KMS-11 (cell line): ENCODE measurements at regions not wholly inside any gene's neighbourhood (a gene's known extent, or its start where the extent isn't known, plus 50 kb on each side); places are given as distances from the start of the nearest gene placed in this dataset.

Experiments
- H2AFZ ChIP-seq: fragments of 200-600 bp; sonication (generic); 2 replicates; pipeline ENCODE4 v1.6.1; 2016; ENCODE audit warnings: antibody characterized with exemption, mixed run types, low read depth
- H3K27ac ChIP-seq: fragments of 200-600 bp; sonication (generic); 2 replicates; pipeline ENCODE4 v1.6.1; 2016; ENCODE audit warnings: mild to moderate bottlenecking, mixed run types
- H3K27me3 ChIP-seq: fragments of 200-600 bp; sonication (generic); 2 replicates; pipeline ENCODE4 v1.6.1; 2017; ENCODE audit warnings: mild to moderate bottlenecking, low read depth, mixed run types, moderate library complexity; ENCODE audit not compliant: insufficient read depth
- H3K36me3 ChIP-seq: fragments of 200-600 bp; sonication (generic); 2 replicates; pipeline ENCODE4 v1.6.1; 2017; ENCODE audit warnings: mild to moderate bottlenecking, mixed run types; ENCODE audit not compliant: insufficient read depth
- H3K4me1 ChIP-seq: fragments of 200-600 bp; sonication (generic); 2 replicates; pipeline ENCODE4 v1.6.1; 2016; ENCODE audit warnings: mild to moderate bottlenecking, low read depth, mixed run types; ENCODE audit not compliant: poor library complexity, severe bottlenecking
- H3K4me2 ChIP-seq: fragments of 200-600 bp; sonication (generic); 2 replicates; pipeline ENCODE4 v1.7.0; 2016; ENCODE audit warnings: mild to moderate bottlenecking, mixed run types
- H3K4me3 ChIP-seq: fragments of 200-600 bp; sonication (generic); IDR thresholded peaks from 2 replicates; pipeline ENCODE4 v1.6.1; 2017; ENCODE audit warnings: low read depth, low read length, mixed read lengths; ENCODE audit not compliant: insufficient read depth
- H3K79me2 ChIP-seq: fragments of 200-600 bp; sonication (generic); 2 replicates; pipeline ENCODE4 v1.6.1; 2016; ENCODE audit warnings: low read depth, mixed run types; ENCODE audit not compliant: insufficient read depth
- H3K9ac ChIP-seq: fragments of 200-600 bp; sonication (generic); 2 replicates; pipeline ENCODE4 v1.6.1; 2016; ENCODE audit warnings: mild to moderate bottlenecking, mixed run types
- H4K20me1 ChIP-seq: fragments of 200-600 bp; sonication (generic); 2 replicates; pipeline ENCODE4 v1.6.1; 2016; ENCODE audit warnings: mild to moderate bottlenecking, mixed run types; ENCODE audit not compliant: insufficient read depth
- CTCF ChIP-seq: fragments of 200-600 bp; sonication (generic); conservative IDR thresholded peaks from 2 replicates; pipeline ENCODE4 v1.6.1; 2017; ENCODE audit warnings: low read depth, mild to moderate bottlenecking, antibody characterized with exemption, low read length, moderate library complexity, mixed read lengths

DNA sequence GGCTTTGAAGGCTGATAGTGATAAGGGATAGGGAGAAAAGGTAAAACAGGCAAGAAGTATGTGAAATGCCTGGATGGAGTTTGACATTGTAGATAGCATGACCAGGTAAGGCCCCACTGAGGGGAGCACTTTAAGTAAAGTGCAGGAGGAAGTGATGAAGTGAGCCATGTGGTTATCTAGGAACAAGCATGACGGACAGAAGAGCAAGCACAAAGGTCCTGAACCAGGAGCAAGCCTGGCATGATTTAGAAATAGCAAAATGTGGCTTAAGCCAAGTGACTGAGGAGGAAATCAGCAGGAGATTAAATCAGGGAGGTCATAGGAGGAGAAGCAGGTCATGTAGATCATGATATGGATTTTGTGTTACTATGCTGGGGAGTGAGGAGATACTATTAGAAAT, 129.2 kb downstream of the GLUL start:
- H4K20me1 ChIP-seq = no peaks in the 10 kb centered on the region
- no peaks in the 10 kb centered on the region for H3K79me2 ChIP-seq
- TF ChIP-seq CTCF = no peak
- H3K36me3 ChIP-seq = no peaks in the 10 kb centered on the region
- H2AFZ ChIP-seq = 0 out of 2 replicates have a peak overlapping the region, but pooled peaks have one; percentile 1
- peak overlapping the region; percentile 86; the same call in 1 of the 2 replicates for H3K27ac ChIP-seq
- H3K9ac ChIP-seq = no peak overlapping the region
- H3K4me2 ChIP-seq = peak overlapping the region; percentile 52; the same call in 1 of the 2 replicates
- H3K4me1 ChIP-seq = peaks cover 45% of the 10 kb centered on the region
- no peaks in the 10 kb centered on the region for H3K27me3 ChIP-seq
- H3K4me3 ChIP-seq = no peak overlapping the region

GRCh38 chr1:182261655-182262054, 129.9 kb downstream of the GLUL start:
- H3K27ac ChIP-seq = peak overlapping the region; percentile 86
- no peaks in the 10 kb centered on the region for H3K27me3 ChIP-seq
- peak overlapping the region; percentile 52; the same call in 1 of the 2 replicates for H3K4me2 ChIP-seq
- no peaks in the 10 kb centered on the region for H3K79me2 ChIP-seq
- TF ChIP-seq CTCF = no peak
- no peak overlapping the region for H2AFZ ChIP-seq
- H3K4me3 ChIP-seq = no peak overlapping the region
- peaks cover 45% of the 10 kb centered on the region for H3K4me1 ChIP-seq
- no peaks in the 10 kb centered on the region for H3K36me3 ChIP-seq
- H3K9ac ChIP-seq = no peak overlapping the region
- no peaks in the 10 kb centered on the region for H4K20me1 ChIP-seq

GRCh38 chr1:182260516-182260915, 131.1 kb downstream of the GLUL start:
- no peak for TF ChIP-seq CTCF
- Histone ChIP-seq H3K4me1 (peaks cover 45% of the 10 kb centered on the region), H3K27me3 (no peaks in the 10 kb centered on the region), H3K36me3 (no peaks in the 10 kb centered on the region), H3K79me2 (no peaks in the 10 kb centered on the region), H4K20me1 (no peaks in the 10 kb centered on the region), H3K4me3 (peak overlapping the region; percentile 65), H2AFZ (peak overlapping the region; percentile 49; the same call in 1 of the 2 replicates), H3K4me2 (peak overlapping the region; percentile 52), H3K9ac (peak overlapping the region; percentile 36; the same call in 1 of the 2 replicates), H3K27ac (peak overlapping the region; percentile 86)

- no peaks in the 10 kb centered on the region for H3K36me3 ChIP-seq
- no peak for TF ChIP-seq CTCF
- H2AFZ ChIP-seq = peak overlapping the region; percentile 49; the same call in 1 of the 2 replicates
- peak overlapping the region; percentile 85 for H3K4me3 ChIP-seq
- no peaks in the 10 kb centered on the region for H4K20me1 ChIP-seq
- H3K27ac ChIP-seq = peak overlapping the region; percentile 86
- H3K79me2 ChIP-seq = no peaks in the 10 kb centered on the region
- peaks cover 45% of the 10 kb centered on the region for H3K4me1 ChIP-seq
- H3K27me3 ChIP-seq = no peaks in the 10 kb centered on the region
- peak overlapping the region; percentile 52 for H3K4me2 ChIP-seq
- peak overlapping the region; percentile 36 for H3K9ac ChIP-seq
Measured at GRCh38 chr1:182259968-182260367, 131.6 kb downstream of the GLUL start.
